Kidney epithelial cell (primary cell): ENCODE measurements at regions not wholly inside any gene's neighbourhood (a gene's known extent, or its start where the extent isn't known, plus 50 kb on each side); places are given as distances from the start of the nearest gene placed in this dataset.

Experiments
- DNase-seq: peaks from one replicate; pipeline ENCODE4 v3.0.0-alpha.2; 2010; ENCODE audit warnings: low read depth
- H3K27me3 ChIP-seq: 2 replicates; pipeline ENCODE4 v1.6.0; 2011; ENCODE audit warnings: low read length; ENCODE audit not compliant: control insufficient read depth, insufficient read depth
- H3K36me3 ChIP-seq: 2 replicates; pipeline ENCODE4 v1.5.1; 2011; ENCODE audit warnings: low read length; ENCODE audit not compliant: control insufficient read depth, insufficient read depth
- H3K4me3 ChIP-seq: 2 replicates; pipeline ENCODE4 v1.5.1; 2011; ENCODE audit warnings: low read depth, mild to moderate bottlenecking, control low read depth, low read length
- CTCF ChIP-seq: IDR thresholded peaks from 2 replicates; pipeline ENCODE4 v1.5.1; 2011; ENCODE audit warnings: mild to moderate bottlenecking, moderate library complexity, low read length, control low read depth, inconsistent platforms; ENCODE audit not compliant: insufficient read depth, poor library complexity, severe bottlenecking

GRCh38 chr2:128782411-128783192, 463.9 kb upstream of the HS6ST1 start:
- TF ChIP-seq CTCF: no peak
- Histone ChIP-seq H3K27me3 (no peaks in the 10 kb centered on the region), H3K36me3 (no peaks in the 10 kb centered on the region), H3K4me3 (no peak overlapping the region)
- DNase-seq: no peak

- H3K36me3 ChIP-seq: no peaks in the 10 kb centered on the region
- no peak overlapping the region for H3K4me3 ChIP-seq
- no peak for TF ChIP-seq CTCF
- H3K27me3 ChIP-seq: no peaks in the 10 kb centered on the region
- DNase-seq: no peak
Measured at GRCh38 chr2:128783193-128783671, 464.6 kb upstream of the HS6ST1 start.

GRCh38 chr2:128783896-128784295, 465.2 kb upstream of the HS6ST1 start:
- DNase-seq: no peak
- Histone ChIP-seq H3K27me3 (no peaks in the 10 kb centered on the region), H3K36me3 (no peaks in the 10 kb centered on the region), H3K4me3 (no peak overlapping the region)
- TF ChIP-seq CTCF: no peak

- no peak for TF ChIP-seq CTCF
- no peak overlapping the region for H3K4me3 ChIP-seq
- H3K36me3 ChIP-seq: no peaks in the 10 kb centered on the region
- H3K27me3 ChIP-seq: no peaks in the 10 kb centered on the region
- no peak for DNase-seq
Measured at GRCh38 chr2:128784626-128785306, 466.1 kb upstream of the HS6ST1 start.

- no peak for TF ChIP-seq CTCF
- Histone ChIP-seq H3K4me3 (no peak overlapping the region), H3K27me3 (no peaks in the 10 kb centered on the region), H3K36me3 (no peaks in the 10 kb centered on the region)
- no peak for DNase-seq
Measured at GRCh38 chr2:128786316-128786715, 467.6 kb upstream of the HS6ST1 start.
